HG03135 (cell line): ENCODE measurements at regions not wholly inside any gene's neighbourhood (a gene's known extent, or its start where the extent isn't known, plus 50 kb on each side); places are given as distances from the start of the nearest gene placed in this dataset.

Source experiments
- ATAC-seq: cut with Tn5 transposase; IDR thresholded peaks from one replicate; pipeline ENCODE4 v1.9.1; 2021; ENCODE audit warnings: mild to moderate bottlenecking, moderate library complexity; ENCODE audit not compliant: unreplicated experiment

- ATAC-seq = no peak
These were observed 342.0 kb upstream of the GRAMD2B start for GRCh38 chr5:126081209-126081608.

GRCh38 chr5:126093041-126093440 lies 330.2 kb upstream of the GRAMD2B start:
- ATAC-seq = no peak

DNA sequence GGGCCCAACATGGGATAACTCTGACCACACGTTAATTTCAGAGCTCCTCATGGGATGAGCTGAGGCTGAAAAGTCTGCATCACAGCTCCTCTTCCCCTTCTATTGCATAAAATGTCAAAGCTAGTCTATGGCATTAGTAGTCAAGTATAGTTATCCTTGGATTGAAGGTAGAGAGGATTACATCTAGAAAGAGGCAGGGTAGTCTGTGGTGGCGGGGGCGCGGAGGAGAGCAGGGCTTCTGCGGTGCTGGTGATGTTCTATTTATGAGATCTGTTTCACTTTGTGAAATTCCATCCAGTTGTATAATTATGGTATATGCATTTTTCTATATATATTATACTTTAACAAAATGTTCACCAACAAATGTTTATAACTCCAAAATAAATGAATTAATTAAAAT lies 329.5 kb upstream of the GRAMD2B start:
- no peak for ATAC-seq

- ATAC-seq = no peak
These were observed 328.2 kb upstream of the GRAMD2B start for GRCh38 chr5:126094991-126095390.

- no peak for ATAC-seq
These were observed 326.7 kb upstream of the GRAMD2B start for GRCh38 chr5:126096442-126097006.

DNA sequence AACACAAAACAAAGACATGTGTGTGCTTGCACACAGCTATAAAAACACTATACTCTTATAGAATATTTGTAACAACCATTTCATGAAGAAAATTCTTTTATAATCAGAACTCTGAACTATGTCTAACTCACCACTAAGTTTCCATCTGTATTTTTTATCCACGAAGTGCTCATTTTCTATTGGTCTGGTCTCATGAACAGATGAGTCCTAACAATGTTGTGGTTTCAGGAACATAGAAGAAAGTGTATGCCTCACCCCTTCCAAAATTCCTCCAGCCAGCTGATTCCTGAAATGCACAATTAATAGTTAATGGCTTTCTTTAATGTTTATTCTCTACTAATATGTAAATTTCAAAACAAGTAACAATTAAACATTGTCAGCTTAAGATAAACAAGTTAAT lies 325.3 kb upstream of the GRAMD2B start:
- ATAC-seq = no peak

- no peak for ATAC-seq
These were observed 324.7 kb upstream of the GRAMD2B start for GRCh38 chr5:126098330-126099017.

GRCh38 chr5:126099077-126099476 lies 324.1 kb upstream of the GRAMD2B start:
- no peak for ATAC-seq

DNA sequence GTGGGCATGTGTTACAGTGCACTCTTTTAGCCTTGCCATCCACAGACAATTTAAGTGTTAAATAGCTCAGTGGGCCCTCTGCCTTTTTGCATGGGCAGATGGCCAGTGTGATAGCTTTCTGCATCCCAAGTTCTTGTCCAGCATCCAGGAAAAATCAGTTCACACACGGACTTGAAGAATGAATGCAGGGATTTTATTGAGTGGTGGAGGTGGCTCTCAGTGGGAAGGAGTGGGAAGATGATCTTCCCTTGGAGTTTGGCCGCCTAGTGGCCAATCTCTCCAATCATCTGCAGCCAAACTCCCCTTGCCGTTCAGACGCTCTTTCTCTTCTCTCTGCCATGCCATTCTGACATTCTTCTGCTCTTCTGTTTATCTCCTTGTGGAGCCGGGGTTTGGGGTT lies 322.4 kb upstream of the GRAMD2B start:
- ATAC-seq = no peak

GRCh38 chr5:126101901-126102300 lies 321.3 kb upstream of the GRAMD2B start:
- ATAC-seq = no peak

DNA sequence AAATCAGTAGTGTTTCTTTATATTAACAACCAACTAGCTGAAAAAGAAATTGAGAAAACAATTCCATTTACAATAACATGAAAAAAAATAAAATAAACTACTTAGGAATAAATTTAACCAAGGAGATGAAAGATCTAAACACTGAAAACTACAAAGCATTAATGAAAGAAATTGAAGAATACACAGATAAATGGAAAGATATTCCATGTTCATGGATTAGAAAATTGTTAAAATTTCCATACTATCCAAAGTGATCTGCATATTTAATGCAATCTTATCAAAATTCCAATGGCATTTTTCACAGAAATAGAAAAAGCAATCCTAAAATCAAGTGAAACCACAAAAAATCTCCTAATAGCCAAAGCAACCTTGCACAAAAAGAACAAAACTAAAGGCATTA lies 320.2 kb upstream of the GRAMD2B start:
- ATAC-seq = no peak

- ATAC-seq = no peak
These were observed 319.3 kb upstream of the GRAMD2B start for GRCh38 chr5:126103868-126104267.

GRCh38 chr5:126104341-126104740 lies 318.9 kb upstream of the GRAMD2B start:
- ATAC-seq = no peak

GRCh38 chr5:126104951-126105350 lies 318.3 kb upstream of the GRAMD2B start:
- no peak for ATAC-seq

DNA sequence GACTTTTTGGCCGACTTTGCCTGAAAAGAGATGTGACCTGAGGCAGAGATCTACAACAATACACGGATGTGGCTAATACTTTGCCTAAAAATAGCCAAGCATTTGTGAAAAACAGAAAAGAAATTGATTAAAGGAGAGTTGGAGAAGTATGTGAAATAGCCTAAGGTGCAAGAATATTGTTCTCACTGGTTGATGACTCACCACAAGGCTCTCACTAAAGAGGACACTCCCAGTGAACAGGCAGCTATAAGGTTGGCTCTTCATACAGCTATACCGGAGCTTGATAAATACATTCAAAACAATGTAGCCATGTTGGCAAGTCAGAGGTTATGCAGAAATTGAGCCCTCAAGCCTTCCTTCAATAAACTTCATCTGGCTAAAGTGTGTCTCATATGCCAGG lies 317.2 kb upstream of the GRAMD2B start:
- ATAC-seq = no peak

DNA sequence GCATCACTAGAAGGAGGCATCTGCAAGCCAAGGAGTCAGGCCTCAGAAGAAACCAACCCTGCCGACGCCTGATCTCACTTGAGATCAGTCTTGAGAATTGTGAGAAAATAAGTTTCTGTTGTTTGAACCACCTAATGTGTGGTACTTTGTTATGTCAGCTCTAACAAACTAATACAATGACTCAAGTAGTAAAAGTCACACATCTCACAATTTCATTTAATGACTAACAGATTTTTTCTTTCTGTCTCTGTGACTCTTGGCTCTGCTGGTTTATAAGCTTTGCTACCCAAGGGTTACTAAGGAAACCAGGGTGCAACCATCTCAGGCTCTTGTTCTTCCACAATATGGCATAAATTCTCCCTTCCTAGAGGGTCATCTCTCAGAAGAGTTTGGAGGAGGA lies 315.8 kb upstream of the GRAMD2B start:
- no peak for ATAC-seq

- no peak for ATAC-seq
These were observed 314.7 kb upstream of the GRAMD2B start for GRCh38 chr5:126108470-126108869.

GRCh38 chr5:126115059-126115629 lies 308.1 kb upstream of the GRAMD2B start:
- ATAC-seq = no peak

DNA sequence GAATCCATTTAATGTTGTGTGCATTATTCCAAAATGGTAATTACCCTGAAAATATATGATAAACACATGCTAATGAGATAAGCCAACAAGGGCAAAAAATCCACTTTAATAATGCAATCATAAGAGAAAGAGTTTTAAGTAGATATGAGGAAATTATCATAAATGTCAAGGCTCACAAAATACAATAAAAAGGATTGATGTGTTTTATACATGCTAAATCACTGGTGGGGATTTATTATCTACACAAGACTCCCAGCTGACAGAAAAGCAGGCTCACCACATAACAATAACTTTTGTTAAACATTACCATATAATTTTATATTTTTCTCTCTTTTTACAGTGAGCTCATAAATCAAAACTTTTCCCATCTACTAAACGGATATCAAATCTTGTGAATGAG lies 306.2 kb upstream of the GRAMD2B start:
- no peak for ATAC-seq

- ATAC-seq = no peak
These were observed 303.2 kb upstream of the GRAMD2B start for GRCh38 chr5:126119887-126120442.

- no peak for ATAC-seq
These were observed 302.3 kb upstream of the GRAMD2B start for GRCh38 chr5:126120939-126121338.

DNA sequence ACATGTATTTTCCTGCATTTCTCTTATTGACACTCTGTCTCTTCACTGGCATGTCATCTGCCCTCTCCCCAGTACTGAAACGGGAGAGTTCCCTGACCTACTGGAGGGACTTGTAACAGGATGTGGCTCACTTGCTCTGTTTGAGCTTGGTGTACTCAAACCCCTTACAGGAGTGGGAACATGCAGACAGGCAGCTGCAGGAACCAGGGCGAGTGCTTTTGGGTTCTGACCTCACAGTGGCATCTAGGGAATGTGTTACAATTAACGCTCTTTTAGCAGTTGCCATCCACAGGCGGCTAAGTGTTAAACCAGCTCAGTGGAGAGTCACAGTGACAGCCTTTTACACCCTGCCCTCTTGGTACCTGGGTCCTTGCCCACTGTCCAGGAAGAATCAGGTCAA lies 300.3 kb upstream of the GRAMD2B start:
- no peak for ATAC-seq
